ENCODE measurements at regions not wholly inside any gene's neighbourhood (a gene's known extent, or its start where the extent isn't known, plus 50 kb on each side); places are given as distances from the start of the nearest gene placed in this dataset.

- no peak for TF ChIP-seq CTCF (IDR thresholded peaks at IDR 0.05; ENCODE audit: low read depth, low read length, poor library complexity, severe bottlenecking)
- no peak for TF ChIP-seq EZH2phosphoT487 (IDR thresholded peaks at IDR 0.05; ENCODE audit: borderline replicate concordance, low read length)
These were observed 449.9 kb downstream of the CD109 start for GRCh38 chr6:74145931-74146330.
